ENCODE measurements at regions not wholly inside any gene's neighbourhood (a gene's known extent, or its start where the extent isn't known, plus 50 kb on each side); places are given as distances from the start of the nearest gene placed in this dataset.

DNA sequence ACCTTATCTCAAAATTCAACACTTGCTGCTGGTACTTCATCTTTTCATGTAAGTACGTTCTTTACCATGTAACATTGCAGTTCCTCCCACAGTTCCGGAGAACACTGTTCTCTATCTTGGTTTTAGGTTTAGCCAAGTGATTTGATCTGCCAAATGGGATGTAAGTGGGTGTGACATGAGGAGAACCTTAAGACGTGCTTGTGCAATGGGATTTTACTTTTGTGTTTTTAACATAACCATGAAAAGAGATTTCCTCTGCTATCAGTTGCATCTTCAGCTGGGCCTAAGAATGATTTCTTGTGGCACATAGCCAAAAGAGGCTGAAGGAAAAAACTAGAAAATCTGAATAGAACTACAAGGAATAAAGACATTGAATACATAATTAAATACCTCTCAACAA, 894.5 kb upstream of the ALCAM start:
- intact Hi-C loops (cut with DNase I): no loop called here
- Histone ChIP-seq H3K9me3 (peaks cover 10% of the 10 kb centered on the region), H3K4me3 (no peak overlapping the region), H3K4me1 (no peaks in the 10 kb centered on the region), H3K27ac (no peak overlapping the region), H3K36me3 (ENCODE audit: insufficient read depth in 1 of 2, low read depth in 1 of 2) (no peaks in the 10 kb centered on the region), H3K27me3 (ENCODE audit: insufficient read depth in 3 of 3, low read length in 2 of 3) (no peaks in the 10 kb centered on the region)
- DNase-seq: no peak
- ATAC-seq: no peak
- WGBS, 3 donors: 66 to 71% (median 69%) methylated on average over 3 of the region's 3 CpGs
- TF ChIP-seq, protein P1, sequence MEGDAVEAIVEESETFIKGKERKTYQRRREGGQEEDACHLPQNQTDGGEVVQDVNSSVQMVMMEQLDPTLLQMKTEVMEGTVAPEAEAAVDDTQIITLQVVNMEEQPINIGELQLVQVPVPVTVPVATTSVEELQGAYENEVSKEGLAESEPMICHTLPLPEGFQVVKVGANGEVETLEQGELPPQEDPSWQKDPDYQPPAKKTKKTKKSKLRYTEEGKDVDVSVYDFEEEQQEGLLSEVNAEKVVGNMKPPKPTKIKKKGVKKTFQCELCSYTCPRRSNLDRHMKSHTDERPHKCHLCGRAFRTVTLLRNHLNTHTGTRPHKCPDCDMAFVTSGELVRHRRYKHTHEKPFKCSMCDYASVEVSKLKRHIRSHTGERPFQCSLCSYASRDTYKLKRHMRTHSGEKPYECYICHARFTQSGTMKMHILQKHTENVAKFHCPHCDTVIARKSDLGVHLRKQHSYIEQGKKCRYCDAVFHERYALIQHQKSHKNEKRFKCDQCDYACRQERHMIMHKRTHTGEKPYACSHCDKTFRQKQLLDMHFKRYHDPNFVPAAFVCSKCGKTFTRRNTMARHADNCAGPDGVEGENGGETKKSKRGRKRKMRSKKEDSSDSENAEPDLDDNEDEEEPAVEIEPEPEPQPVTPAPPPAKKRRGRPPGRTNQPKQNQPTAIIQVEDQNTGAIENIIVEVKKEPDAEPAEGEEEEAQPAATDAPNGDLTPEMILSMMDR (IDR thresholded peaks at IDR 0.05): no peak

DNA sequence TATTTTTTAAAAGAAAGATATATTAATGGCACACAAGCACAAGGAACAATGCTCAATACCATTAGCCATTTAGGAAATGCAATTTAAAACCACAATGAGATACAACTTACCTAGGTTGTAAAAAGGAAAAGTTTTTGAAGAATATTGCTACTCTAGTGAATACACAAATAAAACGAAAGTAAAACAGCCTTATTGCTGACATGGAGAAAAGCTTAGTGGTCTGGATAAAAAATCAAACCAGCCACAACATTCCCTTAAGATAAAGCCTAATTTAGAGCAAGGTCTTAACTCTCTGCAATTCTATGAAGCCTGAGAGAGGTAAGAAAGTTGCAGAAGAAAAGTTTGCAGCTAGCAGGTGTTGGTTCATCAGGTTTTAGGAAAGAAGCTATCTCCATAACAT, 892.7 kb upstream of the ALCAM start:
- Histone ChIP-seq H3K4me1 (no peaks in the 10 kb centered on the region), H3K27ac (no peak overlapping the region), H3K9me3 (peaks cover 10% of the 10 kb centered on the region), H3K27me3 (ENCODE audit: insufficient read depth in 3 of 3, low read length in 2 of 3) (no peaks in the 10 kb centered on the region), H3K4me3 (no peak overlapping the region), H3K36me3 (ENCODE audit: insufficient read depth in 1 of 2, low read depth in 1 of 2) (no peaks in the 10 kb centered on the region)
- intact Hi-C loops (cut with DNase I): no loop called here
- DNase-seq (no peak), ATAC-seq (no peak)
- 82 to 86% (median 84%) methylated on average over 1 of the region's 1 CpG for WGBS, 3 donors
- TF ChIP-seq, protein P1 (IDR thresholded peaks at IDR 0.05): no peak

DNA sequence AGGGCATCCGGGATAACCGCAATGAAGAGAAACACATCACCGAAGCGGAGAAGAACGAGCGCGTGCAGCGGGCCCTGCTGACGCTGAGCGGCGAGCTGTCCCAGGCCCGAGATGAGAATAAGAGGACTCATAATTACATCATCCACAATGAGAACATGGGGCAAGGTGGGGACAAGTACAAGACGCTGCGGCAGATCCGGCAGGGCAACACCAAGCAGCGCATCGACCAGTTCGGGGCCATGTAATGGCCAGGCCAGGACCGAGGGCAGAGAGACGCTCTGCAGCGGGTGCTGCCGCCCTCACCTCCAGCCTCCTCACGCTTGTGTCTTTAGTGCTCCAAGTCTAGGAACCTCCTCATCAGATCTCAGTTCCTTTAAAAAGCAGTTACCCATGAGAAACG, 863.7 kb upstream of the ALCAM start:
- Histone ChIP-seq H3K4me3 (no peak overlapping the region), H3K4me1 (no peaks in the 10 kb centered on the region), H3K9me3 (no peaks in the 10 kb centered on the region), H3K27ac (no peak overlapping the region), H3K27me3 (ENCODE audit: insufficient read depth in 3 of 3, low read length in 2 of 3) (no peaks in the 10 kb centered on the region), H3K36me3 (ENCODE audit: insufficient read depth in 1 of 2, low read depth in 1 of 2) (no peaks in the 10 kb centered on the region)
- DNase-seq (no peak), ATAC-seq (no peak)
- WGBS, 3 donors: 97 to 99% (median 98%) methylated on average over 24 of the region's 24 CpGs
- intact Hi-C loops (cut with DNase I): no loop called here
- TF ChIP-seq, protein P1 (IDR thresholded peaks at IDR 0.05): no peak

DNA sequence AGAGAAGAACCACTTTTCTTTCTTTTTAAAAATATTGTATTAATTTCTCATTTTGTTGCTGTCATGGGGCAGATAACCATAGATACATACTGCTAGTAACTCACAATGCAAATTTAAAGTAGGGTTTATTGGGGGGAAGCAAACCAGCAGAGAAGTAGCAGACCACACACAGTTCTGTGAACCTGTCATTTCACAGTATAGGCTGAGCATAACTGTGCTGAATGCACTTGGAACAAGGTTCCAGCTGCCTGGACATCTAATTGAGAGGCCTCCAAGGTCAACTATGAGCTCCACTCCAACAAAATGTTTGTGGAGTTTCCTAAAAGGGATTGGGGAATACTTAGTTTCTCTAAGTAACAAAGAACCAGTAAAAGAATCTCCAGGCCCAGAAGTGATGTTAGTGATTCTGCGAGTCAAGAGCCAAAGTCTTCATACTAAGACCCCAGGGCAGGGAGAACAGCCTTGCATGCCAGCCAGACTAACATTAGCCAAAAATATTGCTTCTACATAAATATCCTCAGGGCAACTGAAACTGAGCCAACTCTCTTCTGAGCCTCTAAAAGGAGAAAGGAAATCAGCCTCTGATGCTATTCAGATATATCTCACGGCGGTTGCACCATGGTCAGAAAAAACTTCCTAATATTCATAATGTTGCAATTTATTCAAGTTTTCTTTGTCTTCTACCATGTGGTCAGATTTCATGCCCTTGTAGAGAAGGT, 856.4 kb upstream of the ALCAM start:
- 65 to 85% (median 71%) methylated on average over 3 of the region's 3 CpGs for WGBS, 3 donors
- Histone ChIP-seq H3K4me3 (no peak overlapping the region), H3K27ac (no peak overlapping the region), H3K9me3 (no peaks in the 10 kb centered on the region), H3K4me1 (no peaks in the 10 kb centered on the region), H3K27me3 (ENCODE audit: insufficient read depth in 3 of 3, low read length in 2 of 3) (no peaks in the 10 kb centered on the region), H3K36me3 (ENCODE audit: insufficient read depth in 1 of 2, low read depth in 1 of 2) (no peaks in the 10 kb centered on the region)
- ATAC-seq (no peak), DNase-seq (no peak)
- intact Hi-C loops (cut with DNase I): no loop called here
- TF ChIP-seq, protein P1 (IDR thresholded peaks at IDR 0.05): no peak

DNA sequence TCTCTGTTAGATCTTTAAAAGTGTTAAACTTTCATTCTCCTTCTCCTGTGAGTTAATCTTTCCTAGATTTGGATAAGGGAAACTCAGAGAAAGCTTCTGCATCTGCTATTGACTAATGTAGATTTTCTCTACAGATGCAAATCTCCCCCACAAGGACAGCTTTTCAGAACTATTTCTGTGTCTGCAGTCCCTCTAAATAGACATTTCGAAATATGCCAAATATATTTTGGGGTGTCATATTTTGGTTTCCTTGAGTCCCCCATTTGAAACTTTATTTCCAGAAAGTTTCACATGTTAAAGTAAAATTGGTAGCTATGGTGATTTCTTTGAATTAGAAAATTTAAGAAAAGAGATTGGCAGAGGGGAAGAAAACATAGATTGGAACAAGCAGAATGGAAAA, 852.3 kb upstream of the ALCAM start:
- no peak overlapping the region for H3K4me3 ChIP-seq
- DNase-seq (no peak), ATAC-seq (no peak)
- no peaks in the 10 kb centered on the region for H3K27me3 ChIP-seq (ENCODE audit: insufficient read depth in 3 of 3, low read length in 2 of 3)
- H3K36me3 ChIP-seq (ENCODE audit: insufficient read depth in 1 of 2, low read depth in 1 of 2): no peaks in the 10 kb centered on the region
- H3K9me3 ChIP-seq: no peaks in the 10 kb centered on the region
- H3K4me1 ChIP-seq: no peaks in the 10 kb centered on the region
- intact Hi-C loops (cut with DNase I): no loop called here
- H3K27ac ChIP-seq: no peak overlapping the region
- TF ChIP-seq, protein P1 (IDR thresholded peaks at IDR 0.05): no peak
- 81 to 90% (median 86%) methylated on average over 1 of the region's 1 CpG for WGBS, 3 donors

All from psoas muscle (tissue), 7 donors.